ENCODE measurements at regions not wholly inside any gene's neighbourhood (a gene's known extent, or its start where the extent isn't known, plus 50 kb on each side); places are given as distances from the start of the nearest gene placed in this dataset.

- no peak for DNase-seq (ENCODE audit: low read depth, low spot score)
Observed at GRCh38 chr20:39581034-39581433, 618.9 kb downstream of the DHX35 start.

- no peak for DNase-seq (ENCODE audit: low read depth, low spot score)
Observed at GRCh38 chr20:39576771-39577170, 614.6 kb downstream of the DHX35 start.

GRCh38 chr20:39574061-39574460, 611.9 kb downstream of the DHX35 start:
- DNase-seq (ENCODE audit: low read depth, low spot score): no peak

- DNase-seq (ENCODE audit: low read depth, low spot score): no peak
Observed at GRCh38 chr20:39571171-39571570, 609.0 kb downstream of the DHX35 start.

GRCh38 chr20:39568109-39568508, 606.0 kb downstream of the DHX35 start:
- DNase-seq (ENCODE audit: low read depth, low spot score): no peak

GRCh38 chr20:39563349-39563748, 601.2 kb downstream of the DHX35 start:
- no peak for DNase-seq (ENCODE audit: low read depth, low spot score)

GRCh38 chr20:39554341-39554740, 592.2 kb downstream of the DHX35 start:
- no peak for DNase-seq (ENCODE audit: low read depth, low spot score)

- DNase-seq (ENCODE audit: low read depth, low spot score): no peak
Observed at GRCh38 chr20:39553120-39553519, 591.0 kb downstream of the DHX35 start.

GRCh38 chr20:39549733-39550132, 587.6 kb downstream of the DHX35 start:
- DNase-seq (ENCODE audit: low read depth, low spot score): no peak

GRCh38 chr20:39547546-39548408, 585.6 kb downstream of the DHX35 start:
- DNase-seq (ENCODE audit: low read depth, low spot score): no peak

- DNase-seq (ENCODE audit: low read depth, low spot score): no peak
Observed at GRCh38 chr20:39541136-39541803, 579.1 kb downstream of the DHX35 start.

- DNase-seq (ENCODE audit: low read depth, low spot score): no peak
Observed at GRCh38 chr20:39538317-39538716, 576.2 kb downstream of the DHX35 start.

GRCh38 chr20:39535301-39535700, 573.2 kb downstream of the DHX35 start:
- DNase-seq (ENCODE audit: low read depth, low spot score): no peak

GRCh38 chr20:39534846-39535245, 572.7 kb downstream of the DHX35 start:
- DNase-seq (ENCODE audit: low read depth, low spot score): no peak

- DNase-seq (ENCODE audit: low read depth, low spot score): no peak
Observed at GRCh38 chr20:39533858-39534257, 571.7 kb downstream of the DHX35 start.

- DNase-seq (ENCODE audit: low read depth, low spot score): no peak
Observed at GRCh38 chr20:39532205-39532604, 570.1 kb downstream of the DHX35 start.

GRCh38 chr20:39528436-39528835, 566.3 kb downstream of the DHX35 start:
- DNase-seq (ENCODE audit: low read depth, low spot score): no peak

GRCh38 chr20:39524371-39524911, 562.3 kb downstream of the DHX35 start:
- DNase-seq (ENCODE audit: low read depth, low spot score): no peak

- DNase-seq (ENCODE audit: low read depth, low spot score): no peak
Observed at GRCh38 chr20:39523405-39523804, 561.3 kb downstream of the DHX35 start.

- no peak for DNase-seq (ENCODE audit: low read depth, low spot score)
Observed at GRCh38 chr20:39518654-39519053, 556.5 kb downstream of the DHX35 start.

GRCh38 chr20:39516964-39517363, 554.8 kb downstream of the DHX35 start:
- DNase-seq (ENCODE audit: low read depth, low spot score): no peak

GRCh38 chr20:39504710-39505094, 542.6 kb downstream of the DHX35 start:
- DNase-seq (ENCODE audit: low read depth, low spot score): no peak
